ES-I3 (cell line): ENCODE measurements at regions not wholly inside any gene's neighbourhood (a gene's known extent, or its start where the extent isn't known, plus 50 kb on each side); places are given as distances from the start of the nearest gene placed in this dataset.

Experiments used
- H3K36me3 ChIP-seq: 2 replicates; pipeline ENCODE4 v1.6.1; 2013; ENCODE audit warnings: mild to moderate bottlenecking, low read length, control low read depth, moderate library complexity; ENCODE audit not compliant: insufficient read depth
- H3K4me1 ChIP-seq: 2 replicates; pipeline ENCODE4 v1.6.1; 2013; ENCODE audit warnings: mild to moderate bottlenecking, control low read depth, low read length; ENCODE audit not compliant: insufficient read depth
- H3K9ac ChIP-seq: 2 replicates; pipeline ENCODE4 v1.6.1; 2013; ENCODE audit warnings: low read depth, mild to moderate bottlenecking, low read length, moderate library complexity
- H3K9me3 ChIP-seq: 2 replicates; pipeline ENCODE4 v1.6.1; 2013; ENCODE audit warnings: mild to moderate bottlenecking, low read length, moderate library complexity; ENCODE audit not compliant: control insufficient read depth, insufficient read depth

DNA sequence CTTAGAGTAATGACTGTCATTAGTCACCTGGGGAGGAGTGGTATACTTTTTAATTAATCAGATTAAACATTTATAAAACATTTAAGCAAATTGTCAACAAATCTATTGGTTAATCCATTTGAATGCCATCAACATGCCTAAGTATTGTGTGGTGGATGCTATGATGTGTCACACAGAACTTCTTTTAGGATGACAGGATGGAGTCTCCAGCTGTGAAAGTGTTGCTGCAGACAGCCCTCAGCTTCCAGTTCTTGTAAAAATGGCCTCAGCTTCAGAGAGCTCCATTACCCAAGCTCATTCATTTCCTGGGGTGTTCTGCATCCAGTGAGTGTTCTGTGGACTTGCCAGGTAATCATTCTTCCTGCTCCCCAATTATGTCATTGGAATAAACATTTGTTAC lies 74.3 kb upstream of the CLNK start:
- H3K4me1 ChIP-seq: no peaks in the 10 kb centered on the region
- H3K36me3 ChIP-seq: no peaks in the 10 kb centered on the region
- H3K9ac ChIP-seq: no peak overlapping the region
- H3K9me3 ChIP-seq: no peaks in the 10 kb centered on the region

DNA sequence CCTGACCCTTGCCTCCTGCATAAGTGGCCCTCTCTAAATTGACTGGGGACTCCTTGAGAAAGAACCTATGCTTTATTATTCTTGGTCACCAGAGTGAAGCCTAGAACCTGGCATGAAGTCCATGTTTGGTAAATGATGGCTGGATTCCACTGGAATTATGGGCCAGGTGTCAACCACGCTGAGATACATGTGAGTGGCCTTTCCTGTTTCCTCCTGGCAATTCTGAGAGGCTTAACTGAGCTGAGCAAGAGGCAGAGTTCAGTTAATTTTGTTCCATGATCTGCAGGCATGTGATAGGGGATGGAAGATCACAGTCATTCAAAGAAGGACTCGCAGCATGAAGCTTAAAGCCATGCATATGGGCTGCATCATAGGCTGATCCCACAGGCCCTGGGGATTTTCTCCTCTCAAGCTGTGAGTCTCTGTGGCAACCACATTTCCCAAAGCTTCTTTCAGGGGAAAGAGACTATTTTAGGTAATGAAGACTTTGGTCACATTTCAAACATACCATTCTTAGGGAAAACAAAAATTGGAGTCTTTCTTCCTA lies 69.4 kb upstream of the CLNK start:
- no peaks in the 10 kb centered on the region for H3K9me3 ChIP-seq
- H3K36me3 ChIP-seq: no peaks in the 10 kb centered on the region
- H3K4me1 ChIP-seq: no peaks in the 10 kb centered on the region
- no peak overlapping the region for H3K9ac ChIP-seq

DNA sequence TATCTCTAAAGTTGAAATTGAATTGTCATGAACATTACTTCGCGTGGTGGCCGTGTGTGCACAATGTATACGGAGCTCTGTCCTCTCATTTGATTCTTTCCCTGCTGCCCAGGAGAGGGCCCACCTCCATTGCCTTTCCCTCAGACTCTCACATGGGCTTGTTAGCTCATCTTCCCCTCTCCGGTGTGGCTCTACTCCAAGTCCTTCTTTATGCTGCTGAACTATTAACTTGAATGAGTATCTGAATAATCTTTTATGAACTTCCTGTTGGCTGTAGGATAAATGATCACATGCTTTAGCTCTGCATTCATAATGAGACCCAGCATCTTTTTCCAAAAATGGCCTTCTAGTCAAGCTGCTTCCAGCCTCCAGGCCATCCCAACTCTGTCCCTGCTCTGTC lies 68.8 kb upstream of the CLNK start:
- H3K9me3 ChIP-seq: no peaks in the 10 kb centered on the region

DNA sequence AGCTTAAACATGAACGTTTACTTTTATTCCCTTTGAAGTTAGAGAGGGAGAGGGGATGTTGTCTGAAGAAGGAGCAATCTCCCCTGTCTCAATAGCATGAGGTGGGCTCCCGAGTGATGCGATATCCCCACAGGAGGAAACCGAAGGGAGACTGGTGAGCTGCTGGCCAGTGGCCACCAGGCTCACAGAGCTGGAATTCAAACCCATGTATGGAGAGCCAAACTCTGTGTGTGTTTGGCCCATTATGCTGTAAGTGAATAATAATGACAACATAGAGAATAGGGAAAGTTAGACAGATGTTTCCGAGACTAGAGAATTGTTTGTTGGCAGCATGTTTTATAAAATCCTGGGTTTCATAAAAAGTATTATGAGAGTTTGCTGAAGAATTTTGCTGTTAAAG lies 66.1 kb upstream of the CLNK start:
- H3K4me1 ChIP-seq: no peaks in the 10 kb centered on the region
- no peak overlapping the region for H3K9ac ChIP-seq
- no peaks in the 10 kb centered on the region for H3K9me3 ChIP-seq
- H3K36me3 ChIP-seq: no peaks in the 10 kb centered on the region

More for the DNA sequence above, 68.8 kb upstream of the CLNK start:
- no peak overlapping the region for H3K9ac ChIP-seq
- no peaks in the 10 kb centered on the region for H3K4me1 ChIP-seq
- no peaks in the 10 kb centered on the region for H3K36me3 ChIP-seq

DNA sequence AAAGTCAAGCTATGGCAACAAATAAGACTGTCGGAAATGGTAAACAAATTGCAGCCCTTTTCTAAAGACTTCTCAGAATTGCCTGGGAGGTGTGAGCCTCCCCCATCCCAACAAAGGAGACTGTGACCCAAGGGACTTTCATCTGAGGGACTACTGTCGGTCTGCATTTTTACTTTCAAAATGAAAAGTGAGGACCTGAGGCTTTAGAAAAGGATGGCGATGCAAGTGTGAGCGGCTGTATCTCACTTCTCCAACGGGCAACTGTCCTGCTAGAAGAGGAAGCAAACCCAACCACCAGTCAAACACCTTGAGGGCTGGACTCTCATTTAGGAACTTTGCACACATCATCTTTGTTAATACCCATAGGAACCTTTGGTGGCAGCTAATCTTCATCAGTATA lies 62.6 kb upstream of the CLNK start:
- Histone ChIP-seq H3K36me3 (no peaks in the 10 kb centered on the region), H3K9ac (no peak overlapping the region), H3K4me1 (no peaks in the 10 kb centered on the region), H3K9me3 (no peaks in the 10 kb centered on the region)

DNA sequence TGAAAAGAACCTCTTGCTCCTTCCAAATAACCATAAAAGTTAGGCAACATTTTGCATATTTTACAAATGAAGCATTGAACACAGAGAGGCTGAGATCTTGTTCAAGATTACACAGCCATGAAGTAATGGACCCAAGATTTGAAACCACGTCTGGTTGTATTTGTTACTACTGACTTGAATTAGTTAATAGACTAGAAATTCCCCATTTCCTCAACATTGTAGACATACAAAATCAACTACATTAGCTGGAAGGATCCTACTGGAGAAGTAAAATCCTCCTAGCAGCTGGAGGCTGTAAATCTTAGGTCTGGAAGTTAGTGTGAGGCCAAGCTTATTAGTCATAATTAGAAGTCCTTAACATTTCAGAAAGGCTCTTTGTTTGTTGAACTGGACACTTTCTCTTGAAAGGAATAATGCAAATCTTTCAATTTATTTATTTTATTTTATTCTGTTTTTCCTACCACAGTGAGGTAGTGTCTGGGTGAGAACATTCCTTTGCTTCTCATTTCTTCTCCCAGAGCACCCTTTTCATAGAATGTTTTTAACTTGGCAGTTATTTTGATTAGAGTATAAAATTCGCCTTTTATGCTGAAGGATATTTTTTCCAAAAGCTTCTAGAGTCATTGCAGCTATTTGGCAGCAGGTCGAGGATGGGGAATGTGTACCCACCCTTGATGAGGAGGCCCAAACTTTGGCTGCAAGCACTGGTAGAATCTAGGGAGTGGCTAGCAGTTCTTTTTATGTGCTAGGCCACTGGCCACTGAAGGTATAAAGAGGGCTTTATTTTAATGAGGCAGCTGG lies 62.0 kb upstream of the CLNK start:
- Histone ChIP-seq H3K9me3 (no peaks in the 10 kb centered on the region), H3K4me1 (no peaks in the 10 kb centered on the region), H3K36me3 (no peaks in the 10 kb centered on the region), H3K9ac (no peak overlapping the region)

DNA sequence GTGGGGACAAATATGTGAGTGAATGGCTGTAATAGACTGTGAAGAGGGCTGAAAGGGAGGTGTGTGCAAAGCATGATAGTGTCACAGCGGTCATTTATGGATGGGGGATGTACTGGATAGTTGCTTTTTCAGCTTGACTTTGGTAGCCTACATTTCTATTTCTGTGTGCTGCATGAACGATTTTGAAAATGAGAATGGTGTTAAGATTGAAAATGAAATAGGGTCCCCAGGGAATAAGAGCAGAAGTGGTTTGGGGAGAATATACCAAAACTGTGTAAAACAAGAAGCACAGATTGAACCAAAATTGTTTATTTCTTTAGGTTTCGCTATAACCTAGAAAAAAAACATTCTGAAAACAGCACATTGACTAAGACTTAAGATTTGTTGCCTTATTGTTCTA lies 58.8 kb upstream of the CLNK start:
- no peaks in the 10 kb centered on the region for H3K4me1 ChIP-seq
- no peaks in the 10 kb centered on the region for H3K36me3 ChIP-seq
- H3K9me3 ChIP-seq: no peaks in the 10 kb centered on the region
- no peak overlapping the region for H3K9ac ChIP-seq

DNA sequence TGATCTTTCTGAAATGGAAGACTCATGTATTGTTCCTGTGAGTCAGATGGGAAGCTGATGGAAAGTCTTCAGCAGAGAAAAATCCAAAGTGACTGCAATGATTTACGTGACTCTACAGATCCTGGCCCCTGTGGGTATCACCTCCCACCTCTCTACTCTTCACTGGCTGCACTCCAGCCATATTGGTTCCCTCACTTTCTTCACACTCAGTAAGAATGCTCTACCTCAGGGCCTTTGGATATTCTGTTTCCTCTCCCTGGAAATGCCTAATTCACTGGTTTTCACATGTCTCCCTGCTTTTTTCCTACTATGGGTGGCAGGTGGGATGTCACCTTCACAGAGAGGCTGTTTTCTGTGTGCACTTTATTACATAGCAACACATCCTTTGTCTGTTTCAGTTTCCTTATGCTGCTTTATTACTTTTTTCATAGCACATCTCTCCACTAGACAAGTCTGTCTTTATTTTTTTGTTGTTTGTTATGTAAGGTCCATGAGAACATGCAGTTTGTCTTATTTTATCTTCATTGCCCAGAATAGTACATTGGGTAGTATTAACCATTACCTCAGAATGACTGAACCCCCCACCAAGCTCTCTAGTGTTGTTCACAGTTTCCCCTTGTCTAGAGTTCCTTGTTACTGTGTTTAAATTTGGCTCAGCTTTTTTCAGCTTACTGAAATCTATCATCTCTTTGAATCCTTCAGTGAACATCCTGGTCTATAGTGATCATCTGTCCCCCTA lies 57.6 kb upstream of the CLNK start:
- no peaks in the 10 kb centered on the region for H3K9me3 ChIP-seq
- H3K4me1 ChIP-seq: no peaks in the 10 kb centered on the region
- no peak overlapping the region for H3K9ac ChIP-seq
- H3K36me3 ChIP-seq: no peaks in the 10 kb centered on the region

DNA sequence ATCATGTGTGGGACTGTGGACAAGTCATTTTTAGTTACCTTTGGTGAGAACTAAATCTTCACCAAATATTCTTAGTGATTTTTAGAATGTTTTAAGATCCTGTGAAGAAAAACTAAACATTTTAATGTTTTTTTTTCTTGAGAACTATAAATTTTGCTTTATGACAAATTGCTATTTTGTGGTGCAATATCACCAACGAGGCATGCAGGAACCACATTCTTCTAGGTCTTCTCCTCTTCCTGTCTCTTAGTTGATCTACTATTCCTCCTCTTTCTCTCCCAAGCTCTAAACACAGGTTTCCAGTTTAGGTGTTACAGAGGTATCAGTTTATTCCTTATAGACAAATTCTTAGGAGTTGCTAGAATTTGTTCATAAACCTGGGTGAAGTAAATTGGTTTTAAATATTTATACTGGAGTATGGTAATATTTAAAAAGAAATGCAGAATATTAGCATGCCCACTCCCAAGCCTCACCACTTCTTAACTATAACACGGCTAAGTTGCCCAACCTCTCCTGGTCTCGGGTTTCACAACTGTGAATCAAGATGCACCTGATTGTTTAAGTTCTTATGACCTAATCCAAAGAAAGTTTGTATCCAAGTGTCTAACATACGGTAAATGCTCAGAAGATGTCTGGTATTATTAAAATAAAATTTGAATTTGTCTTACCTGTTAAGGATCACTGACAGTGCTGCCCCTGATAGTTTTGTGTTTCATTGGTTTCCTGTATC lies 56.5 kb upstream of the CLNK start:
- Histone ChIP-seq H3K4me1 (no peaks in the 10 kb centered on the region), H3K36me3 (no peaks in the 10 kb centered on the region), H3K9ac (no peak overlapping the region)

DNA sequence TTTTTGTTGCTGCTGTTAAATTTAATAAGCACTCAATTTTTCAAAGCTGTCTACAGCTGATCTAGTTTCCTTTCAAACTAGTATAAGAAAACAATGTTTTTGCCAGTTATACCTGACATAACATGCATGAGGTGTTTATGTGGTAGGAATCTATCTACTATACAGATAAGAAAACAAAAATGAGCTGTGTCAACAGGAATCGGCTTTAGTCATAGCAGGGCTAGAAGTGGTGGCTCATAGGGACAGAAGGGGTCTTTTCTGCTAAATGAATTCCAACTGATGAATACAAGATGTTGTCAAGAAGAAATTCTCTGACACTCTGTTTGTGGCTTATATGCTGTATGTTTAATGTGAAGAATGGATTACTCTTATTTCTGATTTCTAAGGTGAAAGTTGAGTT lies 55.7 kb upstream of the CLNK start:
- H3K9me3 ChIP-seq: no peaks in the 10 kb centered on the region
- no peak overlapping the region for H3K9ac ChIP-seq
- H3K36me3 ChIP-seq: no peaks in the 10 kb centered on the region
- no peaks in the 10 kb centered on the region for H3K4me1 ChIP-seq

More for the DNA sequence above, 56.5 kb upstream of the CLNK start:
- no peaks in the 10 kb centered on the region for H3K9me3 ChIP-seq

DNA sequence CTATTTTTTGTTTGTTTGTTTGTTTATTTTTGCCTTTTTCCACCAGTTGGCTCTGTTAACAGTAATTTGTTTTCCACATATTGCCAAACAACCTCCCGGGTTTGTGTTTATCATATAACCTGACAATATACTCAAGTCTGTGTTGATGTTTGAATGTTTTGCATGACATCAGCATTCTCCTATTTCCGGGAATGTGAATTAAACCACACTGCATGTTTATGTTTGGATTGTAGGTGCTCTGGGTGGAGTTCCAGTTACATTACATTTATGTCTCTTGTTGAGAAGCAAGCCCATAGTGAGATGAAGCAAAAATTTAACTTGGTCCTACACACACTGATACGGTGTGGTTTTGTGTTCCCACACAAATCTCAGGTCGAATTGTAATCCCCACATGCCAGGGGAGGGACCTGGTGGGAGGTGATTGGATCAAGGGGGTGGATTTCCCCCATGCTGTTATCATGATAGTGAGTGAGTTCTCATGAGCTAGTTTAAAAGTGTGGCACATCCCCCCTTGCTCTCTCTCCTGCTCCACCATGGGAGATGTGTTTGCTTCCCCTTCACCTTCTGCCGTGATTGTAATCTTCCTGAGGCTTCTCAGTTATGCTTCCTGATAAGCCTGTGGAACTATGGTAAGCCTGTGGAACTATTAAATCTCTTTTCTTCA lies 54.4 kb upstream of the CLNK start:
- no peak overlapping the region for H3K9ac ChIP-seq
- no peaks in the 10 kb centered on the region for H3K9me3 ChIP-seq
- no peaks in the 10 kb centered on the region for H3K4me1 ChIP-seq
- no peaks in the 10 kb centered on the region for H3K36me3 ChIP-seq

DNA sequence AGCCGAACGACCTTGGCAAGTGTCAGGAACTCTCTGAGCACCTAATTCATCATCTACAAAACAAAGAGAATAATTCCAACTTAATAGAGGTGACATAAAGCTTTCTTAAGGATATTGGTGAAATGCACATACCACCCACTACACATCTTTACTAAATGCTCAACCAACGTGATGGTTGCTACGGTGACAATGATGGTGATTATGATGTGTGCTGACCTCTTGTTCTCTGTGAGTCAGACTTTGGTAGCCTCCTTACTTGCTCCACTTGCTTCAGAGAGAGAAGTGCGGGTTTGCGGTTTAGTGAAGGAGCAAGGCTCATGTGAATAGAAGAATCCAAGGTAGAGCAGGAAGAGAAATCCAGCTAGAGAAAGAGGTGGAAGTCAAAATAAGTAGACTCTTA lies 52.8 kb upstream of the CLNK start:
- Histone ChIP-seq H3K9me3 (no peaks in the 10 kb centered on the region), H3K36me3 (no peaks in the 10 kb centered on the region), H3K9ac (no peak overlapping the region), H3K4me1 (no peaks in the 10 kb centered on the region)

DNA sequence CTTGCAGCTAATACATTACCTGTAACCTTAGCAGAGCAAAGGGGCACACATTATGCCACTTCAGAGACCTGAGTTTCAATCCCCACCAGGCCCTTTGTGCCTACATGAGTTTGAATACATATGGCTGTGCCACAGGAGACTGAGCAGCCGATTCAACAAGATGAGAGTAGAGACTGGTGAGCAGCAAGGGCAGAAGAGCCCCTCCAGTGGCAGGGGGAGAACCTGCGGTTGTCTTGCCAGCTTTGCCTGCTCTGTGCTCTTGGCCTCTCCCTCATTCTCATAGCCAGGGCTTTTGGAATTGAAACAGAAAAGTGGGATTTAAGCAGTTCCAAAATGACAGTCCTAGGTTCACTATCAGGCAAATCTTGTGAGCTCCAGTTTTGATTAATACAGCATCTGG lies 52.3 kb upstream of the CLNK start:
- Histone ChIP-seq H3K36me3 (no peaks in the 10 kb centered on the region), H3K9me3 (no peaks in the 10 kb centered on the region), H3K9ac (no peak overlapping the region), H3K4me1 (no peaks in the 10 kb centered on the region)

DNA sequence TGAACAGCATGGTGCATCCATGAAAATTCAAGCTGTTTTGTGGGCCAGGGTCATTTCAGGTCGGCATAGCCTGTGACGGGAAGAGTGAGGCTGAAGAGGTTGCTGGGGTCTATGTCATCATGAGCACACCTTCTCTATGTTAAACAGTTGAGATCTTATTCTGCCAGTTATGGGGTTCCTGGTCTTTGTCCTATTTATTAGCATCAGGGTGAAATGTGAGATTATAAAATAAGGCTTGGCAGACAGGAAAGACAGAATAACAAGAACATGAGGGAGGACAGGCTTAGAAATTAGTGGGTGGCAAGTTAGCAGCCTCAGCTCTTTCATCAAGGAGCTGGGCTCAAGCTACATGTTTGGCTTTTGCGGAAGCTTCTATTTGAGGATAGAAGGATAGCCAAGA lies 51.7 kb upstream of the CLNK start:
- Histone ChIP-seq H3K4me1 (no peaks in the 10 kb centered on the region), H3K9me3 (no peaks in the 10 kb centered on the region), H3K9ac (no peak overlapping the region), H3K36me3 (no peaks in the 10 kb centered on the region)
